Smooth muscle cell (in vitro differentiated cells): ENCODE measurements at regions not wholly inside any gene's neighbourhood (a gene's known extent, or its start where the extent isn't known, plus 50 kb on each side); places are given as distances from the start of the nearest gene placed in this dataset.

Experiments
- DNase-seq: peaks from one replicate; lab custom pipeline; 2025; ENCODE audit not compliant: unreplicated experiment; lab: John Stamatoyannopoulos, UW
- H2AFZ ChIP-seq: fragments of 200-600 bp; sonication (generic); 2 replicates; pipeline ENCODE4 v1.6.0; 2016; ENCODE audit warnings: antibody characterized with exemption, low read depth, mild to moderate bottlenecking
- H3F3A ChIP-seq: fragments of 200-600 bp; sonication (generic); 2 replicates; pipeline ENCODE4 v1.6.0; 2017; ENCODE audit warnings: antibody characterized with exemption, low read depth
- H3K27ac ChIP-seq: fragments of 200-600 bp; sonication (generic); 2 replicates; pipeline ENCODE4 v1.5.1; 2016; ENCODE audit warnings: low read depth, mild to moderate bottlenecking
- H3K27me3 ChIP-seq: fragments of 200-600 bp; sonication (generic); 2 replicates; pipeline ENCODE4 v1.6.1; 2016; ENCODE audit warnings: low read depth, mild to moderate bottlenecking
- H3K36me3 ChIP-seq: fragments of 200-600 bp; sonication (generic); 2 replicates; pipeline ENCODE4 v1.5.1; 2016; ENCODE audit warnings: low read depth
- H3K4me1 ChIP-seq: fragments of 200-600 bp; sonication (generic); 2 replicates; pipeline ENCODE4 v1.5.1; 2016; ENCODE audit warnings: low read depth
- H3K4me2 ChIP-seq: fragments of 200-600 bp; sonication (generic); 2 replicates; pipeline ENCODE4 v1.6.0; 2016; ENCODE audit warnings: mild to moderate bottlenecking
- H3K4me3 ChIP-seq: fragments of 200-600 bp; sonication (generic); 2 replicates; pipeline ENCODE4 v1.5.1; 2016; ENCODE audit warnings: mild to moderate bottlenecking
- H3K79me2 ChIP-seq: fragments of 200-600 bp; sonication (generic); 2 replicates; pipeline ENCODE4 v1.6.0; 2016; ENCODE audit warnings: low read depth, mild to moderate bottlenecking
- H3K9ac ChIP-seq: fragments of 200-600 bp; sonication (generic); 2 replicates; pipeline ENCODE4 v1.6.0; 2016; ENCODE audit warnings: low read depth
- H3K9me3 ChIP-seq: fragments of 200-600 bp; sonication (generic); replicated peaks from 2 replicates; pipeline ENCODE4 v1.5.1; 2016; ENCODE audit warnings: low read depth
- H4K20me1 ChIP-seq: fragments of 200-600 bp; sonication (generic); 2 replicates; pipeline ENCODE4 v1.6.0; 2016; ENCODE audit warnings: low read depth
- CTCF ChIP-seq: fragments of 200-600 bp; sonication (generic); IDR thresholded peaks from 2 replicates; pipeline ENCODE4 v1.5.1; 2017; ENCODE audit warnings: borderline replicate concordance, mild to moderate bottlenecking, antibody characterized with exemption; ENCODE audit not compliant: insufficient read depth, poor library complexity, severe bottlenecking
- WGBS: methylation state at CpG from one replicate; pipeline ENCODE4 v1.1.7; 2016; ENCODE audit warnings: low lambda C conversion rate; 5-methylcytosine and 5-hydroxymethylcytosine counted together

DNA sequence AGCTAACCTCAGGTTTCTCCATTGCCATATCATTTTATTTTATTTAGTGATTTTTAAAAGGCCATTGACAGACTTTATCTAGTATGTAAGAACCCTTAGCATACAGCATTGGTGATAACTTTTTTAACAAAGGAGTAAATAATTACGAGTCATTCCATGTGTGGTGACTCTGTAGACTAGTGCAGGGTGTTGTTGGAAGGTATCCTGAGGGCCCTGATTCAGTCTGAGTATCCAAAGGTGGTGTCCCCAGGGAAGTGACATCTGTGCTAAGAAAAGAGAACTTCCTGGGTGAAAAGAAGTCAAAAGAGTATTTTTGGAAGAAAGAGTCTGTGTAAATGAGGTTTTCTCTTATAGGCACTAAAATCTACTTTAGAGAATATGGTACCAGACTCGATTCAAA, 308.4 kb downstream of the C7orf25 start:
- no peak for DNase-seq
- H3K4me1 ChIP-seq, result peaks cover 20% of the 10 kb centered on the region
- no peak overlapping the region for H3K4me3 ChIP-seq
- no peak for TF ChIP-seq CTCF
- H3F3A ChIP-seq, result no peaks in the 10 kb centered on the region
- no peak overlapping the region for H3K27ac ChIP-seq
- 88% methylated on average over 2 of the region's 2 CpGs for WGBS
- H3K79me2 ChIP-seq, result no peaks in the 10 kb centered on the region
- no peaks in the 10 kb centered on the region for H3K36me3 ChIP-seq
- no peak overlapping the region for H2AFZ ChIP-seq
- no peak overlapping the region for H3K9ac ChIP-seq
- H3K9me3 ChIP-seq, result no peaks in the 10 kb centered on the region
- H3K27me3 ChIP-seq, result no peaks in the 10 kb centered on the region
- no peaks in the 10 kb centered on the region for H4K20me1 ChIP-seq
- H3K4me2 ChIP-seq, result no peak overlapping the region

- no peaks in the 10 kb centered on the region for H4K20me1 ChIP-seq
- DNase-seq, result no peak
- H3F3A ChIP-seq, result no peaks in the 10 kb centered on the region
- H3K4me1 ChIP-seq, result no peaks in the 10 kb centered on the region
- H3K9ac ChIP-seq, result no peak overlapping the region
- no peaks in the 10 kb centered on the region for H3K9me3 ChIP-seq
- 88% methylated on average over 3 of the region's 3 CpGs for WGBS
- H3K27me3 ChIP-seq, result no peaks in the 10 kb centered on the region
- no peaks in the 10 kb centered on the region for H3K36me3 ChIP-seq
- H3K4me2 ChIP-seq, result no peak overlapping the region
- TF ChIP-seq CTCF, result no peak
- H3K4me3 ChIP-seq, result no peak overlapping the region
- no peak overlapping the region for H3K27ac ChIP-seq
- no peaks in the 10 kb centered on the region for H3K79me2 ChIP-seq
- no peak overlapping the region for H2AFZ ChIP-seq
Measured at GRCh38 chr7:42597300-42597699, 314.6 kb downstream of the C7orf25 start.

DNA sequence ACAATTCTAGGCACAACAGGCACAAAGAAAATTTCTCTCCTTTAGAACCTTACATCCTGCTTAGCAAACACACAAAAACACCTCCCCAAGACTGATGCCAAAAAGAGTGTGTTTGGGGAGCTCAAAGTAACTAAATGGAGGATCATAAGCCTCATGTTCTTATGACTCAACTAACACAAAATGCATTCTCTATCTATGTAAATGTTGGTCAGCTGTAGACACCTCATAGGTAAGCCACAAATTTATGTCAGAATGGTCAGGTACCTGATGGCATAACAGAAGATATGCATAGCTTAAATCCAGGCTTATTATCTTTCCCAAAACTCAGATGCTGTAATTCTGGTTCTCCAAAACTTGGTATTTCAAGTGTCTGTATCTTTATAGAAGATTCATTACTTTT, 315.1 kb downstream of the C7orf25 start:
- Histone ChIP-seq H3K4me3 (no peak overlapping the region), H3F3A (no peaks in the 10 kb centered on the region), H3K9ac (no peak overlapping the region), H3K9me3 (no peaks in the 10 kb centered on the region), H3K36me3 (no peaks in the 10 kb centered on the region), H3K79me2 (no peaks in the 10 kb centered on the region), H3K4me2 (no peak overlapping the region), H2AFZ (no peak overlapping the region), H4K20me1 (no peaks in the 10 kb centered on the region), H3K27me3 (no peaks in the 10 kb centered on the region), H3K27ac (no peak overlapping the region), H3K4me1 (no peaks in the 10 kb centered on the region)
- no peak for DNase-seq
- no peak for TF ChIP-seq CTCF

DNA sequence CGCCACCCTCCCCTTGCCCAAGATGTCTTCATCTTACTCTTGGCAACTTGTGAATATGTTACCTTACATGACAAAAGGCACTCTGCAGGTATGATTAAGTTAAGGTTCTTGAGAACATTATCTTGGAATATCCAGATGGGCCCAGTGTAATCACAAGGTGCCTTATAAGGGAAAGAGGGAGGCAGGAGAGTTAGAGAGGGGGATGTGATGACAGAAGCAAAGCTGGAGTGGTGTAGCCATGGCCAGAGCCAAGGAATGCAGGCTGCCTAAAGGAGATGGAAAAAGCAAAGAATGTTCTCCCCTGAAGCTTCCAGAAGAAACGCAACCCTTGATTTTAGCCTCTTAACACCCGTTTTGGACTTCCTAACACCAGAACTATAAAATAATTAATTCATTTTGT, 318.0 kb downstream of the C7orf25 start:
- Histone ChIP-seq H3K36me3 (no peaks in the 10 kb centered on the region), H3K9me3 (no peaks in the 10 kb centered on the region), H3K4me1 (no peaks in the 10 kb centered on the region), H3K79me2 (no peaks in the 10 kb centered on the region), H3K4me2 (no peak overlapping the region), H3K4me3 (no peak overlapping the region), H2AFZ (no peak overlapping the region), H3K27ac (no peak overlapping the region), H3K27me3 (no peaks in the 10 kb centered on the region), H3F3A (no peaks in the 10 kb centered on the region), H3K9ac (no peak overlapping the region), H4K20me1 (no peaks in the 10 kb centered on the region)
- no peak for TF ChIP-seq CTCF
- 94% methylated on average over 3 of the region's 3 CpGs for WGBS
- DNase-seq, result no peak
